Mesothelial cell of epicardium (in vitro differentiated cells): ENCODE measurements at regions not wholly inside any gene's neighbourhood (a gene's known extent, or its start where the extent isn't known, plus 50 kb on each side); places are given as distances from the start of the nearest gene placed in this dataset.

Source experiments
- DNase-seq, 2 experiments: peaks; one replicate each; pipeline ENCODE4 v3.0.0; 2021; ENCODE audit warnings: low spot score in 2 of 2; ENCODE audit not compliant: unreplicated experiment in 2 of 2
- H3K27ac Mint-ChIP-seq: 2 replicates; pipeline ENCODE4 v1.8.0; 2021; ENCODE audit warnings: mixed read lengths
- H3K27me3 Mint-ChIP-seq: 2 replicates; pipeline ENCODE4 v1.8.0; 2021; ENCODE audit warnings: low read depth, mixed read lengths
- H3K36me3 Mint-ChIP-seq: 2 replicates; pipeline ENCODE4 v1.8.0; 2021; ENCODE audit warnings: mixed read lengths
- H3K4me1 Mint-ChIP-seq: 2 replicates; pipeline ENCODE4 v1.8.0; 2021; ENCODE audit warnings: mixed read lengths
- H3K4me3 Mint-ChIP-seq: 2 replicates; pipeline ENCODE4 v1.8.0; 2021; ENCODE audit warnings: mild to moderate bottlenecking, moderate library complexity, mixed read lengths
- H3K9me3 Mint-ChIP-seq: 2 replicates; pipeline ENCODE4 v1.8.0; 2021; ENCODE audit warnings: mixed read lengths
- TF ChIP-seq, protein P1 (sequence below): fragments of 200-600 bp; sonication (generic); IDR thresholded peaks from one replicate; pipeline ENCODE4 v1.5.0; 2021; ENCODE audit warnings: antibody characterized with exemption; ENCODE audit not compliant: unreplicated experiment

DNA sequence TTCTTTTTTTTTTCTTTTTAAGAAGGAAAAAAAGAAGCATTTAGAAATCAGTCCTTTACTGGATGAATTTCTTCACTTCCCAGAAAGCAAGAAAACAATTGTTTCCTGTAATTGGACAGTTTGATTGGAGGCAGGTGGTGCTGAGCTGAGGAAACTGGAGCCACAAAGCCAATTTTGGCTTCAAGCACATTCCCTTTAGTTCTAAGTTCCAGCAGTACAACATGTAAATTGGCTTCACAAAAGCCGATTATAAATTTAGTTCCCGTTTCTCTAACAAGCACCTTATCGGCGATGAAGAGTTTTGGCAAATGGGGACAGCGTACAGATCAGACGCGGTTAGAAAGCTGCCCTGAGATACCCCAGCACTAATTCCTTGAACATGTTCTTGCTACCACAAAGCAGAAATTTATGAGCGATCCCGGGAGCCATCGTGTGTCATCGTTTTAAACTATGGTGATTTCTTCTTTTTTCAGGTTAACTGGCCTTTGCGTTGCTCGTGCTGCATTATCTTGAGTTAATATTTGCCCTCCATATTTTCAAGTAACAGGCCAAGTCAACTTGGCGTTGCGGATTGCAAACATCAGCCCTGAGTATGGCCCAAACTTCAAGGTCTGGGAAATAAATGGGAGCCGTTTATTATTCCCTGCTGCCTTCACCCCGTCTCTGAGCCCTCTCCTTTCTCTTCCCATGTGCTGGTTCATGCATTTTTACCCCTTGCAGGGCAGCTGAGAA is 190.4 kb upstream of the ID2 start:
- Mint-ChIP-seq H3K27me3 (no peaks in the 10 kb centered on the region), H3K4me3 (no peak overlapping the region), H3K27ac (peak overlapping the region; percentile 33), H3K36me3 (no peaks in the 10 kb centered on the region), H3K4me1 (peaks cover 71% of the 10 kb centered on the region), H3K9me3 (no peaks in the 10 kb centered on the region)
- TF ChIP-seq, protein P1, sequence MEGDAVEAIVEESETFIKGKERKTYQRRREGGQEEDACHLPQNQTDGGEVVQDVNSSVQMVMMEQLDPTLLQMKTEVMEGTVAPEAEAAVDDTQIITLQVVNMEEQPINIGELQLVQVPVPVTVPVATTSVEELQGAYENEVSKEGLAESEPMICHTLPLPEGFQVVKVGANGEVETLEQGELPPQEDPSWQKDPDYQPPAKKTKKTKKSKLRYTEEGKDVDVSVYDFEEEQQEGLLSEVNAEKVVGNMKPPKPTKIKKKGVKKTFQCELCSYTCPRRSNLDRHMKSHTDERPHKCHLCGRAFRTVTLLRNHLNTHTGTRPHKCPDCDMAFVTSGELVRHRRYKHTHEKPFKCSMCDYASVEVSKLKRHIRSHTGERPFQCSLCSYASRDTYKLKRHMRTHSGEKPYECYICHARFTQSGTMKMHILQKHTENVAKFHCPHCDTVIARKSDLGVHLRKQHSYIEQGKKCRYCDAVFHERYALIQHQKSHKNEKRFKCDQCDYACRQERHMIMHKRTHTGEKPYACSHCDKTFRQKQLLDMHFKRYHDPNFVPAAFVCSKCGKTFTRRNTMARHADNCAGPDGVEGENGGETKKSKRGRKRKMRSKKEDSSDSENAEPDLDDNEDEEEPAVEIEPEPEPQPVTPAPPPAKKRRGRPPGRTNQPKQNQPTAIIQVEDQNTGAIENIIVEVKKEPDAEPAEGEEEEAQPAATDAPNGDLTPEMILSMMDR = no peak
- DNase-seq = no peak

DNA sequence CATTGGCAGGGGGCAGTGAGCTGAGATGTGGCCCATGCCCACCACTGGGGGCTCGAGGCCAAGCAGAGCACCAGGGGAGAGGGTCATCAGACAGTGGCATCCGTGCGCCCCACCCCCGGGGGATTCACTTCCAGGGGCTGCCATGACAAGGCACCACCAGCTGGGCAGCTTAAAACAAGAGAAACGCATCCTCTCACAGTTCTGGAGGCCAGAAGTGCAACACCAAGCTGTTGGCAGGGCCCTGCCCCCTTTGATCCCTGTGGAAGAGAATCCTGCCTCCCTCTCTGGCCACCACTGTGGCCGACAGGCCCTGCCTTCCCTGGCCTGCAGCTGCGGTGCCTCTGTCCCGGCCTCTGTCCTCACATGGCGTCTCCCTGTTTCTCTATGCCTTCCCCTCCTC is 187.7 kb upstream of the ID2 start:
- Mint-ChIP-seq H3K9me3 (no peaks in the 10 kb centered on the region), H3K4me3 (no peak overlapping the region), H3K4me1 (peaks cover 55% of the 10 kb centered on the region), H3K27me3 (no peaks in the 10 kb centered on the region), H3K36me3 (no peaks in the 10 kb centered on the region), H3K27ac (peak overlapping the region; percentile 47)
- DNase-seq = no peak
- TF ChIP-seq, protein P1 = no peak

DNA sequence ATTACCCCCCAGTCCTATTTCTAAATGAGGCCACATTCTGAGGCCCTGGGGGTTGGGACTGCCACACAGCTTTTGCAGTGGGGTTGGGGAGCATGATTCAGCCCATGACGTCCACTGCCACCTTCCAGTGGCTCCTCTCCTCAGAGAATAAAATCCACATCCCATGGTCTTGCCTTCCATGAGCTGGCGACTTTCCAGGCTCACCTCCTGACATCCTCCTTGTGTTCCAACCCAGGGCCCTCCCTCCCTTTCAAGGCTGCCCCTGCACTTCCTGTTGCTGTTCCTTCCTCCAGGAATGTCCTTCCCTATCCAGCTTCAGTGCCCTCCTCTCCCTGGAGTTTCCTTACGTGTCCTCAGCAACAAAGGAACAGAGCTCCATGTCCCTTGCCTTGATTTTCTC is 187.3 kb upstream of the ID2 start:
- Mint-ChIP-seq H3K4me3 (no peak overlapping the region), H3K4me1 (peaks cover 56% of the 10 kb centered on the region), H3K9me3 (no peaks in the 10 kb centered on the region), H3K27ac (peak overlapping the region; percentile 47), H3K36me3 (no peaks in the 10 kb centered on the region), H3K27me3 (no peaks in the 10 kb centered on the region)
- TF ChIP-seq, protein P1 = no peak
- DNase-seq = no peak

DNA sequence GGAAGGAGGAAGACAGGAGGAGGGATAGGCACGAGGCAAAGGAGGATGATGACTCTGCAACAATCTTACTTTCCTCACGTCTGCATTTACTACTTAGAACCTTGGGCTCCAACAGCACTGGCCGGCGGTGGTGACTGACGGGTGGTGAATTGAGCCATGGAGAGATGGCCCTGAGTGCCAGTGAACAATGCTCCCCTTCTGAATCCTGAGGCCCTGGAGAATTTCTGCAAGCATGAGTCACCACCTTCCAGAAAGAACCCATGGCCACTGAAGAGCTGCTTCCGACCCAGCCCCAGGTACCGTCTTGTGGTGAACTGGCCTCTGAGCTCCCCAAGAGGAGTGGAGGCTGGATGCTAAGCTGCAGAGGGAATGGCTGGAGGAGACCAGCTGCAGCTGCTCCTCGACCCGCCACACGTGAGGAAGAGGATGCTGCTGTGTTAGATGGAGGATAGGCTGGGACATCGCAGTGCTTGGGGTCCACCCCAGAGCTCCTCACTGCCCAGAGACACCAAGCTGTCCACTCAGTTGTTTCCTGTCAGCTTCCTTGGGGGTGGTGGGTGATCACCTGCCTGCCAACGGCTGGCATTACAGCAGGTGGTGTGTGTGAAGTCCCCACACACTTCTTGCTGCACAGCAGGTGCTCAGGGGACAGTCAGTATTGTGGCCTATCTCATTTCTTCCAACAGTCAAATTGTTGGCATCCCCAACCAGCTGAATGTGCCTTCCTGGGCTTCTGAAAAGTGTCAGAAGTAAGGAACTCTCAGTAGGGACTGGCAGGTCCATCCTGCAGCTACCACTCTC is 186.5 kb upstream of the ID2 start:
- Mint-ChIP-seq H3K9me3 (no peaks in the 10 kb centered on the region), H3K36me3 (no peaks in the 10 kb centered on the region), H3K27me3 (no peaks in the 10 kb centered on the region), H3K27ac (no peak overlapping the region), H3K4me1 (peaks cover 53% of the 10 kb centered on the region), H3K4me3 (no peak overlapping the region)
- TF ChIP-seq, protein P1 = no peak
- DNase-seq = no peak

DNA sequence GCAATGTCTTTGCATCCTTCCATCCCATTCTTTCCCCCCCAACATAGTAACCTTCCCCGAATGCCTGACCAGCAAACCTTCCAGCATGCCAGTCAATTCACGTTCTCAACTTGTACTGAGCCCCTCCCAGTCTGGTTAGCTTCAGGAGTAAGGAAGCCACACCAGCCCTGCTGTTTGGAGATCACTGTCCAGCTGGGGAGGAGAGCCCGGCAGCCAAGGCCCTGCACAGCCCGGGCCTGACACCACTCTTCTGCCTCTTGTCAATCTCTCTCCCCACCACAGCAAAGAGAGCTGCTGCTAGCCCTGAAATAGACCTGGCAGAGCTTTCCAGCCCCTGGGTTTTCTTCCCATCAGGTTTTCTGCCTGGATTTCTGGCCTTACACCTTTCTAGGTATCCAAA is 185.8 kb upstream of the ID2 start:
- H3K4me1 Mint-ChIP-seq = peaks cover 53% of the 10 kb centered on the region
- no peaks in the 10 kb centered on the region for H3K9me3 Mint-ChIP-seq
- TF ChIP-seq, protein P1 = no peak
- DNase-seq = no peak
- H3K27ac Mint-ChIP-seq = peak overlapping the region; percentile 1
- no peak overlapping the region for H3K4me3 Mint-ChIP-seq
- H3K27me3 Mint-ChIP-seq = no peaks in the 10 kb centered on the region
- H3K36me3 Mint-ChIP-seq = no peaks in the 10 kb centered on the region
